ENCODE measurements at regions not wholly inside any gene's neighbourhood (a gene's known extent, or its start where the extent isn't known, plus 50 kb on each side); places are given as distances from the start of the nearest gene placed in this dataset.

DNA sequence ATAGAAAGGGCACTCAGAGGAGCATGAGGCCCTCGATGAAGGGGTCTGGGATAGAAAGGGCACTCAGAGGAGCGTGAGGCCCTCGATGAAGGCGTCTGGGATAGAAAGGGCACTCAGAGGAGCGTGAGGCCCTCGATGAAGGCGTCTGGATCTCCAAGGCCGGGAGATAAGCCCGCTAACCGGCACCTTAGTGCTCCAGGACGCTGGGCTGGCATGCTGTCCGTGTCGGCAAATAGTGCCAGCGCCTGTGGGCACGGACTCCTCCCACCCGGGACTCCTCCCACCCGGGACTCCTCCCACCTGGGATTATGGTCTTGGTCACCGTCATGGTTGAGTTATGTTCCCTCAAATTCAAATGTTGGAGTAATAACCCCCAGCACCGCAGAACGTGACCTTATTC is 725.3 kb downstream of the BRD1 start:
- TF ChIP-seq, protein P1, sequence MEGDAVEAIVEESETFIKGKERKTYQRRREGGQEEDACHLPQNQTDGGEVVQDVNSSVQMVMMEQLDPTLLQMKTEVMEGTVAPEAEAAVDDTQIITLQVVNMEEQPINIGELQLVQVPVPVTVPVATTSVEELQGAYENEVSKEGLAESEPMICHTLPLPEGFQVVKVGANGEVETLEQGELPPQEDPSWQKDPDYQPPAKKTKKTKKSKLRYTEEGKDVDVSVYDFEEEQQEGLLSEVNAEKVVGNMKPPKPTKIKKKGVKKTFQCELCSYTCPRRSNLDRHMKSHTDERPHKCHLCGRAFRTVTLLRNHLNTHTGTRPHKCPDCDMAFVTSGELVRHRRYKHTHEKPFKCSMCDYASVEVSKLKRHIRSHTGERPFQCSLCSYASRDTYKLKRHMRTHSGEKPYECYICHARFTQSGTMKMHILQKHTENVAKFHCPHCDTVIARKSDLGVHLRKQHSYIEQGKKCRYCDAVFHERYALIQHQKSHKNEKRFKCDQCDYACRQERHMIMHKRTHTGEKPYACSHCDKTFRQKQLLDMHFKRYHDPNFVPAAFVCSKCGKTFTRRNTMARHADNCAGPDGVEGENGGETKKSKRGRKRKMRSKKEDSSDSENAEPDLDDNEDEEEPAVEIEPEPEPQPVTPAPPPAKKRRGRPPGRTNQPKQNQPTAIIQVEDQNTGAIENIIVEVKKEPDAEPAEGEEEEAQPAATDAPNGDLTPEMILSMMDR (IDR thresholded peaks at IDR 0.05) = no peak
- TF ChIP-seq POLR2A (IDR thresholded peaks at IDR 0.05) (no peak), EP300 (IDR thresholded peaks at IDR 0.05) (no peak)

Data from tibial nerve (tissue), 4 donors.